ENCODE measurements at regions not wholly inside any gene's neighbourhood (a gene's known extent, or its start where the extent isn't known, plus 50 kb on each side); places are given as distances from the start of the nearest gene placed in this dataset.

GRCh38 chr18:45359275-45360009 lies 255.8 kb upstream of the SLC14A2 start:
- no peak for TF ChIP-seq POLR2A (IDR thresholded peaks at IDR 0.05)
- no peak for TF ChIP-seq CTCF (IDR thresholded peaks at IDR 0.05)
